GM18907 (cell line): ENCODE measurements at regions not wholly inside any gene's neighbourhood (a gene's known extent, or its start where the extent isn't known, plus 50 kb on each side); places are given as distances from the start of the nearest gene placed in this dataset.

Experiments used
- ATAC-seq: cut with Tn5 transposase; IDR thresholded peaks from one replicate; pipeline ENCODE4 v1.9.1; 2021; ENCODE audit warnings: mild to moderate bottlenecking, moderate library complexity; ENCODE audit not compliant: unreplicated experiment

GRCh38 chr2:118668431-118669424 is 178.7 kb downstream of the EN1 start:
- no peak for ATAC-seq

DNA sequence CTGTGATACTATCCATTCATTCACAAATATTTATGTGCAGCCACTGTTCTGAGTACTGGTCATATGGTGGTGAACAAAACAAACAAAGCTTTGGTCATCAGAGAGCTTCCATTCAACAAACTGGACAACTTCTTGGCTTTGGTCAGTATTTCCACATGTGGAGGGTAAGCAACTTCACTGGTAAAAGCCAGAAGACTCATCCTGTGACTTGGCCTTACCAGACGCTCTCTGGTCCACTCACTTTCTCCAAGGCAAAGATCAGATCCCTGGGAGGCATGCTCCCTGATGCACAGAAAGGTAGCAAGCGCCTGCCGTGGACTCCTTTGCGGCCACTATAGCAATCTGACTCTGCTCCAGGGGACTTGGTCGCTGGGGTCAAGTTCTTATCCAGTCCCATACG is 179.5 kb downstream of the EN1 start:
- no peak for ATAC-seq

DNA sequence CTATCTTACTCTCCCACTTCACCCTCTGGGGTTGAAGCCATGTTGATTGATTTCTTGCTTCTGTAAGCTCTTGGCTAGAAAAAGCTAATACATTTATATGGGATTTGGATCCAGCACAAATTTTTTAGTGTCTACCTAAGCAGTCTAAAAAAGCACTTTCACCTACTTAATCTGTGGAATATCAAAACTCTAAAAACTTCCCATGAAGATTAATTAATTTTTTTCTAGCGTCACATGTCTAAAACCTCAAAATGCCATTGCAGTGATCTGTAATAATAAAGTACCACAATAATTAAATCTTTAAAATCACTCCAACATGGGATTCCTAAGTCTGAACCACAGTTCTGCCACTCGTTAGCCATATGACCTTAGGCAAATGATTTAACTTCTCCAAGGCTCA is 180.1 kb downstream of the EN1 start:
- no peak for ATAC-seq

DNA sequence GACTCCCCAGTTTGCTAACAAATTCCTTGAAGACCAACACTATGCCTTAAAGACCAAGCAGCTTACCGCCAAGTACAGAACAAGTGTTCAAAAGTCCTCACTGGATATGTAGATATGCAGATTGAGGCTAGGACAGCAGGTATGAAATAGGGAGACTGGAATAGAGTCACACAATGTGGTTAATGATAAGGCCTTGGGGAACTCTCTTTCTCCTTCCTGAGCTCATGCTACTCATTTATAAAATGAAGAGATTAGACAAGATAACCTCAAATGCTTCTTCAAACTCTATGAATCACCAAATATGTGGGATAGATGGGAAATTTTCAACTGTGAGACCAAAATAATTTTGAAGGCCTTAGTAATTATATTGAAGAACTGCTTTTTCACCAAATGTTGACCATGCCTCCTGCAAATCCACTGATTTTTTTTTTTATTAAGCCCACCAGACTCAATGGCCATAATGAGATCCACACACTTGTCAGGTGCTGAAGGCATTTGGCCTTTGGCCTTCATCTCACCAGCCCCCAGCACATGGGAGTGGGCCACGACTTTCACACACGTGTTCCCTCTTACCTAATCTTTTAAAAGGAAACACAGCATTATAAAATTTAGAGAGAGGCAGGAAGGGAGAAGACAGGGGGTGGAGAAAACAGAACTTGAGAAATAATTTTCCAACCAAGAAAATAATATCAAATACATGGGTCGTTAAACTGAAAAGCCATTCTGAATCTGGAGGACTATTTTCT is 181.5 kb downstream of the EN1 start:
- ATAC-seq = no peak

DNA sequence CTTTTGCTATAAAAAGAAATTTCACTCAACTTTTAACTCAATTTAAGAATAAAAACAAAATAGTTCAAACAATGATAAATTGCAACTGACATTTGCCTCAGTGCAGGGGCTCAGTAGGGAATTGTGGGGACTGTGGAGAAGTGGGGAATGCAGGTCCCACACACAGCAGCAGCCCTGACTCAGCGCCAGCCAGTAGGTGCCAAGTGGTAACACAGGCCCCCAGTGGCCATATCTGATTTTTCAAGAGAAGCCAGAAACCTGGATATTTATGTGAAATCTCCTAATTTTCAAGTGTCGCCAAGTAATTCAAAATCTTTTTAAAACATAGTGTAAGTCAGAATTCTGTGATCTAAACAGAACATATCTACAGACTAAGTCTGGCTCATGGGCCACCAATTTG is 186.3 kb downstream of the EN1 start:
- ATAC-seq = no peak

- ATAC-seq = no peak
Measured at GRCh38 chr2:118658596-118659198, 188.8 kb downstream of the EN1 start.

DNA sequence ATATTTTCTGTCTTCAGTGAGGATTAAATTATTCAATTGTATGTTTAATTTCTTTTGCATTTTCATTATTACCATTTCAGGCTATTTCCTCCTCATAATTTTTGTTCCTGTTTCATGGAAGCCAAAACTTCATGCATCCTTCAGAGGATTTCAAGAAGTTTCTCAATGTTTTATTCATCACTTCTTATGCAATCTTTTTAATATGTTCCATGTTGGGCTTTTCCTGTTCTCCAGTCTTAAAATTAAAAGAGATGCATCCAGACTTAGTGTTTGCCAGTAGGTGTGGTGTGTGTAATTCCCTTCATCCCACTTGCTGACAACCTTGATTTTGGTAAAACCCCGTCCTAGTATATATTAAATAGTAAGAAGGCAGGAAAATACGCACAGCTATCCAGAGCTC is 190.0 kb downstream of the EN1 start:
- no peak for ATAC-seq

GRCh38 chr2:118654945-118655344 is 192.5 kb downstream of the EN1 start:
- no peak for ATAC-seq

- ATAC-seq = no peak
Measured at GRCh38 chr2:118650327-118650726, 197.1 kb downstream of the EN1 start.

- ATAC-seq = no peak
Measured at GRCh38 chr2:118645876-118646275, 201.6 kb downstream of the EN1 start.

GRCh38 chr2:118644190-118644589 is 203.3 kb downstream of the EN1 start:
- no peak for ATAC-seq

GRCh38 chr2:118643294-118643693 is 204.2 kb downstream of the EN1 start:
- ATAC-seq = no peak

DNA sequence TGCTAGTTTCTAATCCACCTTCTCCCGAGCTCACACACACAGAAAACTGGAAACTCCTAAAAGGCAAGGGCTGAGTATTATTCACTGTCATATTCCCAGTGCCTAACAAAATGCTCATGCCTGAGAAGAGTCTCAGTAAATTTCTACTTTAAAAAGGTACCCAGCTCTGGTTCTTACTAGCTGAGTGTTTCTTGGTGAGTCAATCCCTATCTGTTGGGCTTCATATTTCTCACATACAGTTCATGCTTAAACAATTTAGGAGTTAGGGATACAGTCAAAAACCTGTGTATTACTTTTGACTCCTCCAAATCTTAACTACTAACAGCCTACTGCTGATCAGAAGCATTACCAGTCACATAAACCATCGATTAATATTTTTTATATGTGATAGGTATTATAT is 204.9 kb downstream of the EN1 start:
- no peak for ATAC-seq

DNA sequence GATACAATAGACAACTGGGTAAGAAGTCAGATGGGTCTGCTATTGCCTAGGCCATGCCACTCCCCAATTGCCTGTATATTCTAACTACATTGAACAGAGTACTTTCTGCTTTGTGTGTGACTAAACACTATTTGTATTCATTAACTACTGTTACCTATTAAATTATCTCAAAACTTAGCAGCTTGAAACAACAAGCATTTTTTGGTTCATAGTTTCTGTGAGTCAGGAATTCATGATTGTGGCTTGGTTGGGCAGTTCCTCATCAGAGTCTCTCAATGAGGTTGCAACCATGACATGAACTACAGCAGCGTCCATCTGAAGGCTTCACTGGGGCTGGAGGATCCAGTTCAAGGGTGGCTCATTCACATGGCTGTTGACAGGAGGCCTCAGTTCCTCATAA is 205.7 kb downstream of the EN1 start:
- ATAC-seq = no peak

GRCh38 chr2:118639371-118639770 is 208.1 kb downstream of the EN1 start:
- no peak for ATAC-seq

DNA sequence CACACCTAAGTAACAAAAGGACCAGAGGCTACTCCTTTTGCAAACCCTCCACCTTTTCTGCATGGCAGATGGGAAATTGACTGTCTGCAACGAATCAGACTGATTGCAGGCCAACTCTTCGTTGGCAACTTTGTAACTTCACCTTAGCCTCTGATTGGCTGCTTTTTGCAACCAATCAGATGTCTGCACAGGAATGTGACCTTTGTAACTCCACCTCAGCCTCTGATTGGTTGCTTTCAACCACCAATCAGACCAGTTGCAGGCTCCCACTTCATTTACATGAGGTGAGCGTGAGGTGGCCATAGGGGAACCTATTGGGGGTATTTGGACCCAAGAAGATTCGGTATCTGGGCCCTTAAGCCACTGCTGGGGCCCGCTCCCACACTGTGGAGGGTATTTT is 209.0 kb downstream of the EN1 start:
- no peak for ATAC-seq

DNA sequence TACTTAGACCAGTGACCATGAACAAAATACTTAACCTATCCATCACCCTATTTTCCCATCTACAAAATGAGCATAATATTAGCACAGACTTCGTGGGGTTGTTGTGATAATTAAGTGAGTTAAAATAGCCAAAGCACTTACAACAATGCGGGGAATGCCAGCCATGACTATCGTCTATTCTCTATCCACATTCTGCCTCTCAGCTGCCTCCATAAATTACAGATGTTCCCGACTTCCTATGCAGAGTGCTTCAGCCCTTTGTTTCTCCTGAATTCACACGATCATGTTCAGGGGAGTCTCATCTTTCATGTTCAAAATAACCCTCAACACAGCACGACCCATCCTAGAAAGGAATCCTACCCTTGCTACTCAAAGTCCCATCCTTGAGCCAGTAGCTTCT is 211.6 kb downstream of the EN1 start:
- ATAC-seq = no peak

- no peak for ATAC-seq
Measured at GRCh38 chr2:118634876-118635275, 212.6 kb downstream of the EN1 start.

DNA sequence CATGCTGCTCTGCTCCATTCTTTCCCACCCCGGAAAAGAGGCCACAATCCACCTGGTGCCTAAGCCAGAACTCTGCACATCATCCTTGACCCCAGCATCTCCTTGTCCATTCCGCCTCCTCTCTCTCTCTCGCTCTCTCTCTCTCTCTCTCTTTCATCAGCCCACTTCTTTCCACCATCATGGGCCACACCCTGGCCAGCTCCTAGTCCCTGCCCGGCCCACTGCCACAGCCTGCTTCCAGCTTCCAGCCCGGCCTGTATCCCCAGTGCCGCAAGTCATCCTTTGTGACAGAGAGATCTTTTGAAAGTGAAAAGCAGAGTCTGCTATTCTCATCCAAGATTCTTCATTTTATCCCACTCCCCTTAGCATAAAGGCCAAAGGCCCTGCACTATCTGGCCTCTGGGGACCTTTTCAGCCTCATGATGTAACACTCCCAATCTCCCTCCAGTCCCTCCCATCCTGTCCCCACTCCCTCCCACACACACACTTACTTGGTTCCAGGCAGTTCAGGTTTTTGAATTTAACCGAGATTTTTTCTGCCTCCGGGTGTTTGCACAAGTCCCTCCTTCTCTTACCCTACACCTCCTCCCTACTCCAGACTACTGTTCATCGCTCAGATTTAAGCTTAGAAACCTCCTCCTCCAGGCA is 214.0 kb downstream of the EN1 start:
- no peak for ATAC-seq

DNA sequence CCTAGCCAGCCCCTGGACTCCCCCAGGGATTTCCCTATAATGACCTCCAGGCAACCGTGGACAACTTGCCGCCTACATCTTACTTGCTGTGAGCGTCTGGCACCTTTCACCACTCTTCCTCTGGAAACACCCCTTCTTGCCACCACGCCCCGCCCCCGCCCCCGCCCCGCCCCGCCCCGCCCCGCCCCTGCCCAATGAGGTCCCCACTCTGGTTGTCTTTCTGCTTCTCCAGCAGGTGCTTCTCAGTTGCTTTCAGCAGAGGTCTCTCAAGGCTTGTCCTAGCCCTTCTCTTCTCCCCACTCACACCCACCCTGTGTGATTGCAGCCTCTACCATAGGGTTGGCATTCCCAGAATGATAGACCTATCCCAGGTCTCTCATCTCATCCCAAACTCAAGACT is 214.5 kb downstream of the EN1 start:
- no peak for ATAC-seq

DNA sequence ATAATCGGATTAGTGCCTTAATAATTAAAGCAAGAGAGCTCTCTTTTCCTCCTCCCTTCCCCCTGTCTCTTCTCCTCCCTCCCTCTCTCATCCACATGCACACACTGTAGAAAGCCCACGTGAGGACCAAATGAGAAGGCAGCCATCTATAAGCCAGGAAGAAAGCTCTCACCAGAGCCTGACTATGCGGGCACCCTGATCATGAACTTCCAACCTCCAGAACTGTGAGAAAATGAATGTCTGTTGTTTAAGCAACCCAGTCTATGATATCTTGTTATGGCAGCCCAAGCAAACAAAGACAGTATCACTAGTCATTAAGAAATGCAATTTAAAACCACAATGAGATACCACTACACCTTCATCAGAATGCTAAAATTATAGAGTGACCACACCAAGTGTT is 220.3 kb downstream of the EN1 start:
- no peak for ATAC-seq
